ENCODE measurements at regions not wholly inside any gene's neighbourhood (a gene's known extent, or its start where the extent isn't known, plus 50 kb on each side); places are given as distances from the start of the nearest gene placed in this dataset.

GRCh38 chr12:114293073-114293472, 112.9 kb downstream of the TBX5 start:
- DNase-seq (no peak), ATAC-seq (no peak)
- no peaks in the 10 kb centered on the region for H3K4me1 ChIP-seq
- TF ChIP-seq, protein P1, sequence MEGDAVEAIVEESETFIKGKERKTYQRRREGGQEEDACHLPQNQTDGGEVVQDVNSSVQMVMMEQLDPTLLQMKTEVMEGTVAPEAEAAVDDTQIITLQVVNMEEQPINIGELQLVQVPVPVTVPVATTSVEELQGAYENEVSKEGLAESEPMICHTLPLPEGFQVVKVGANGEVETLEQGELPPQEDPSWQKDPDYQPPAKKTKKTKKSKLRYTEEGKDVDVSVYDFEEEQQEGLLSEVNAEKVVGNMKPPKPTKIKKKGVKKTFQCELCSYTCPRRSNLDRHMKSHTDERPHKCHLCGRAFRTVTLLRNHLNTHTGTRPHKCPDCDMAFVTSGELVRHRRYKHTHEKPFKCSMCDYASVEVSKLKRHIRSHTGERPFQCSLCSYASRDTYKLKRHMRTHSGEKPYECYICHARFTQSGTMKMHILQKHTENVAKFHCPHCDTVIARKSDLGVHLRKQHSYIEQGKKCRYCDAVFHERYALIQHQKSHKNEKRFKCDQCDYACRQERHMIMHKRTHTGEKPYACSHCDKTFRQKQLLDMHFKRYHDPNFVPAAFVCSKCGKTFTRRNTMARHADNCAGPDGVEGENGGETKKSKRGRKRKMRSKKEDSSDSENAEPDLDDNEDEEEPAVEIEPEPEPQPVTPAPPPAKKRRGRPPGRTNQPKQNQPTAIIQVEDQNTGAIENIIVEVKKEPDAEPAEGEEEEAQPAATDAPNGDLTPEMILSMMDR (IDR thresholded peaks at IDR 0.05), result no peak
- H3K27ac ChIP-seq, result no peak overlapping the region
- H3K27me3 ChIP-seq, result peaks cover 0 to 5% (median 0%) of the 10 kb centered on the region in 7 donors
- intact Hi-C loops (cut with DNase I), result no loop called here
- WGBS, 2 donors, result 75 to 87% methylated on average over 3 of the region's 3 CpGs
- H3K9me3 ChIP-seq, result peaks cover 0 to 16% (median 5%) of the 10 kb centered on the region in 11 donors
- H3K36me3 ChIP-seq, result no peaks in the 10 kb centered on the region
- H3K4me3 ChIP-seq, result no peak overlapping the region

GRCh38 chr12:114291389-114292060, 114.4 kb downstream of the TBX5 start:
- H3K4me1 ChIP-seq, result no peaks in the 10 kb centered on the region
- ATAC-seq (no peak), DNase-seq (no peak)
- intact Hi-C loops (cut with DNase I), result no loop called here
- H3K27me3 ChIP-seq, result peaks cover 0 to 19% (median 0%) of the 10 kb centered on the region in 7 donors
- TF ChIP-seq, protein P1 (IDR thresholded peaks at IDR 0.05), result no peak
- H3K27ac ChIP-seq, result no peak overlapping the region
- 80 to 82% methylated on average over 2 of the region's 2 CpGs for WGBS, 2 donors
- no peak overlapping the region for H3K4me3 ChIP-seq
- no peaks in the 10 kb centered on the region for H3K36me3 ChIP-seq
- peaks cover 0 to 16% (median 5%) of the 10 kb centered on the region in 11 donors for H3K9me3 ChIP-seq

- H3K9me3 ChIP-seq, result peaks cover 0 to 9% (median 1%) of the 10 kb centered on the region in 11 donors
- no peaks in the 10 kb centered on the region for H3K4me1 ChIP-seq
- DNase-seq (no peak), ATAC-seq (no peak)
- intact Hi-C loops (cut with DNase I), result no loop called here
- H3K27ac ChIP-seq, result no peak overlapping the region
- H3K27me3 ChIP-seq, result peaks cover 0 to 19% (median 4%) of the 10 kb centered on the region in 7 donors
- WGBS, 2 donors, result 62 to 76% methylated on average over 3 of the region's 3 CpGs
- TF ChIP-seq, protein P1 (IDR thresholded peaks at IDR 0.05), result no peak
- no peaks in the 10 kb centered on the region for H3K36me3 ChIP-seq
- no peak overlapping the region for H3K4me3 ChIP-seq
Measured at GRCh38 chr12:114287821-114288525, 118.0 kb downstream of the TBX5 start.

GRCh38 chr12:114286145-114286544, 119.8 kb downstream of the TBX5 start:
- Histone ChIP-seq H3K9me3 (no peaks in the 10 kb centered on the region), H3K36me3 (no peaks in the 10 kb centered on the region), H3K27me3 (peaks cover 0 to 19% (median 4%) of the 10 kb centered on the region in 7 donors), H3K4me1 (no peaks in the 10 kb centered on the region), H3K4me3 (no peak overlapping the region), H3K27ac (no peak overlapping the region)
- TF ChIP-seq, protein P1 (IDR thresholded peaks at IDR 0.05), result no peak
- ATAC-seq (no peak), DNase-seq (no peak)
- intact Hi-C loops (cut with DNase I), result no loop called here
- 78 to 80% methylated on average over 2 of the region's 2 CpGs for WGBS, 2 donors
